BJ (cell line): ENCODE measurements at regions not wholly inside any gene's neighbourhood (a gene's known extent, or its start where the extent isn't known, plus 50 kb on each side); places are given as distances from the start of the nearest gene placed in this dataset.

ENCODE experiments used
- CTCF ChIA-PET: fragments of 350-600 bp; formaldehyde crosslinking; extraction: SDS; loops from one replicate; lab custom pipeline; 2021; ENCODE audit warnings: antibody characterized with exemption, inconsistent platforms; lab: Yijun Ruan, JAX
- POLR2A ChIA-PET: fragments of 300-600 bp; sonication (Branson Sonifier 250); formaldehyde crosslinking; extraction: SDS; loops from one replicate; lab custom pipeline; 2021; ENCODE audit warnings: antibody characterized with exemption; lab: Charles Lee
- DNase-seq: peaks from one replicate; pipeline ENCODE4 v3.0.0-alpha.2; 2011; ENCODE audit warnings: low read depth
- H3K27me3 ChIP-seq: 2 replicates; pipeline ENCODE4 v1.6.0; 2011; ENCODE audit warnings: low read length; ENCODE audit not compliant: control insufficient read depth, insufficient read depth
- H3K36me3 ChIP-seq: 2 replicates; pipeline ENCODE4 v1.5.1; 2011; ENCODE audit warnings: low read length; ENCODE audit not compliant: control insufficient read depth, insufficient read depth
- H3K4me3 ChIP-seq: 2 replicates; pipeline ENCODE4 v1.5.1; 2011; ENCODE audit warnings: low read depth, mild to moderate bottlenecking, control low read depth, low read length
- TF ChIP-seq, protein P1 (sequence below): IDR thresholded peaks from 2 replicates; pipeline ENCODE4 v1.5.1; 2011; ENCODE audit warnings: low read depth, mild to moderate bottlenecking, control low read depth, inconsistent platforms, low read length, moderate library complexity; ENCODE audit not compliant: insufficient read depth

DNA sequence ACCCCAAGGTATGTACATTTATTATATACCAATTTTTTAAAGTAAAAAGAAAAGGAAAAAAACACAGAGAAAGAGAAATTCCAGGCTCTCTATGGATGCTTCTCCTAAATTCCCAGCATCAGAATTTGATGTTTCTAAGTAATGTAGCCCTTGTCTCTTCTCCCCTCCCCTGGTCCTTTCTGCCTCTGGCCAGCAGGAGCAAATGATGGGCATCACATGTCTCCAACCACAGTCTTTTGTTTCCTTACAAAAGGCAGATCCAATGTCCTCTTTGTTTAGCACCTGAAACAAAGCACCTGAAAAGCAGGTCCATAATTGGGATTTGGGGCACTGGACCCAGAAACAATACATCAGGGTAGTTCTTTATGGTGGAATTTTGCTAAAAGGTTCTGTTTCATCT lies 50.4 kb upstream of the APC start:
- Histone ChIP-seq H3K27me3 (no peaks in the 10 kb centered on the region; the same call in 1 of the 2 replicates), H3K4me3 (no peak overlapping the region), H3K36me3 (no peaks in the 10 kb centered on the region)
- ChIA-PET POLR2A (interaction anchor here (0.7 kb wide), 1 partner anchor 365 kb away, joined by 3 read pairs; no protein-coding TSS in a partner anchor), CTCF (no interaction called here)
- TF ChIP-seq, protein P1, sequence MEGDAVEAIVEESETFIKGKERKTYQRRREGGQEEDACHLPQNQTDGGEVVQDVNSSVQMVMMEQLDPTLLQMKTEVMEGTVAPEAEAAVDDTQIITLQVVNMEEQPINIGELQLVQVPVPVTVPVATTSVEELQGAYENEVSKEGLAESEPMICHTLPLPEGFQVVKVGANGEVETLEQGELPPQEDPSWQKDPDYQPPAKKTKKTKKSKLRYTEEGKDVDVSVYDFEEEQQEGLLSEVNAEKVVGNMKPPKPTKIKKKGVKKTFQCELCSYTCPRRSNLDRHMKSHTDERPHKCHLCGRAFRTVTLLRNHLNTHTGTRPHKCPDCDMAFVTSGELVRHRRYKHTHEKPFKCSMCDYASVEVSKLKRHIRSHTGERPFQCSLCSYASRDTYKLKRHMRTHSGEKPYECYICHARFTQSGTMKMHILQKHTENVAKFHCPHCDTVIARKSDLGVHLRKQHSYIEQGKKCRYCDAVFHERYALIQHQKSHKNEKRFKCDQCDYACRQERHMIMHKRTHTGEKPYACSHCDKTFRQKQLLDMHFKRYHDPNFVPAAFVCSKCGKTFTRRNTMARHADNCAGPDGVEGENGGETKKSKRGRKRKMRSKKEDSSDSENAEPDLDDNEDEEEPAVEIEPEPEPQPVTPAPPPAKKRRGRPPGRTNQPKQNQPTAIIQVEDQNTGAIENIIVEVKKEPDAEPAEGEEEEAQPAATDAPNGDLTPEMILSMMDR, result no peak
- no peak for DNase-seq
